ENCODE measurements at regions not wholly inside any gene's neighbourhood (a gene's known extent, or its start where the extent isn't known, plus 50 kb on each side); places are given as distances from the start of the nearest gene placed in this dataset.

- no peak overlapping the region for H2BK5ac ChIP-seq (ENCODE audit: insufficient read length, low read length)
- H2BK20ac ChIP-seq (ENCODE audit: low read depth, low read length, poor library complexity, severe bottlenecking) = no peak overlapping the region
- no peaks in the 10 kb centered on the region for H3K27me3 ChIP-seq (ENCODE audit: insufficient read depth, low read length)
- peaks cover 0 to 11% (median 3%) of the 10 kb centered on the region in 3 experiments; a peak in 3 of 7 replicates for H3K36me3 Mint-ChIP-seq (ENCODE audit: insufficient read depth in 1 of 3, low read depth in 3 of 3)
- H4K5ac ChIP-seq (ENCODE audit: insufficient read length, low read depth, low read length) = no peak overlapping the region
- H3K23me2 ChIP-seq (ENCODE audit: insufficient read length, low read depth, low read length, poor library complexity, severe bottlenecking) = no peaks in the 10 kb centered on the region
- H3K27me3 Mint-ChIP-seq (ENCODE audit: low read depth) = no peaks in the 10 kb centered on the region; the same call in 1 of the 2 replicates
- no peaks in the 10 kb centered on the region for H3K4me1 Mint-ChIP-seq
- no peak overlapping the region for H3K4ac ChIP-seq (ENCODE audit: low read depth, low read length)
- H3K14ac ChIP-seq (ENCODE audit: insufficient read depth, low read length) = no peak overlapping the region
- no peak overlapping the region for H3K9ac ChIP-seq (ENCODE audit: extremely low read depth, insufficient read length, low read length)
- no peak overlapping the region for H3K27ac Mint-ChIP-seq
- peaks cover 13 to 14% of the 10 kb centered on the region in 2 experiments for H3K9me3 Mint-ChIP-seq
- no peak for DNase-seq
- H4K8ac ChIP-seq (replicated peaks; ENCODE audit: insufficient read length, low read depth, low read length) = no peak overlapping the region
- no peaks in the 10 kb centered on the region for H3K9me3 ChIP-seq (ENCODE audit: control insufficient read depth, low read depth, low read length)
- H2BK15ac ChIP-seq (ENCODE audit: low read depth, low read length) = no peak overlapping the region
- no peaks in the 10 kb centered on the region for H4K20me1 ChIP-seq (ENCODE audit: control insufficient read depth, insufficient read depth, insufficient read length)
- H3T11ph ChIP-seq (ENCODE audit: low read length) = no peak overlapping the region
- no peak overlapping the region for H2AK5ac ChIP-seq (ENCODE audit: insufficient read length, low read length)
- H3K27ac ChIP-seq (ENCODE audit: insufficient read length, low read depth, low read length) = no peak overlapping the region
- no peak overlapping the region for H2BK120ac ChIP-seq (ENCODE audit: low read depth, low read length, poor library complexity, severe bottlenecking)
- H3K18ac ChIP-seq (ENCODE audit: insufficient read length, low read depth, low read length) = no peak overlapping the region
- TF ChIP-seq CTCF (conservative IDR thresholded peaks at IDR 0.05) = no peak
- no peak overlapping the region for H3K56ac ChIP-seq (ENCODE audit: insufficient read length, low read depth, low read length)
- no peaks in the 10 kb centered on the region for H3K79me2 ChIP-seq (ENCODE audit: insufficient read depth, low read length)
- no peak overlapping the region for H3K4me3 Mint-ChIP-seq
- H3K79me1 ChIP-seq (ENCODE audit: insufficient read depth, low read depth, low read length, poor library complexity, severe bottlenecking) = no peaks in the 10 kb centered on the region
- no peak overlapping the region for H3K23ac ChIP-seq (ENCODE audit: insufficient read length, low read depth, low read length)
- no peaks in the 10 kb centered on the region for H3K4me1 ChIP-seq (ENCODE audit: insufficient read depth, low read length)
- no peak overlapping the region for H3K4me2 ChIP-seq (ENCODE audit: insufficient read depth, insufficient read length, low read length)
- H2BK12ac ChIP-seq (ENCODE audit: insufficient read length, low read depth, low read length) = no peak overlapping the region
- no peak overlapping the region for H4K91ac ChIP-seq (ENCODE audit: insufficient read length, low read depth, low read length)
- H2AFZ ChIP-seq (ENCODE audit: low read length) = no peak overlapping the region
Measured at GRCh38 chr4:18234108-18234507, 212.6 kb upstream of the LCORL start.
